WTC11 (cell line): ENCODE measurements at regions not wholly inside any gene's neighbourhood (a gene's known extent, or its start where the extent isn't known, plus 50 kb on each side); places are given as distances from the start of the nearest gene placed in this dataset.

Source experiments
- MAX ChIP-seq: sonication (generic); formaldehyde crosslinking; IDR thresholded peaks from 2 replicates; pipeline ENCODE4 v1.8.0; 2022; ENCODE audit warnings: mild to moderate bottlenecking, missing genetic modification reagents
- RORB ChIP-seq: fragments of 250-450 bp; sonication (Bioruptor Pico); IDR thresholded peaks from 2 replicates; pipeline ENCODE4 v1.9.0; 2021; ENCODE audit warnings: mild to moderate bottlenecking

GRCh38 chr5:101458587-101458986 is 555.5 kb upstream of the ST8SIA4 start:
- TF ChIP-seq RORB (CRISPR knock-in tag) (no peak), MAX (no peak)
